Gastrocnemius medialis (tissue), 4 donors: ENCODE measurements at regions not wholly inside any gene's neighbourhood (a gene's known extent, or its start where the extent isn't known, plus 50 kb on each side); places are given as distances from the start of the nearest gene placed in this dataset.

ENCODE experiments used
- CTCF ChIP-seq, 5 experiments: fragments of 450-650 bp in 3 of 5; fragments of 200-600 bp in 2 of 5; sonication (generic) in 2 of 5; IDR thresholded peaks in 4 of 5; conservative IDR thresholded peaks in 1 of 5; 1 replicate in 4 of 5; 2 replicates in 1 of 5; pipeline ENCODE4 v1.5.1; 2016 to 2019; ENCODE audit warnings: antibody characterized with exemption in 5 of 5, mild to moderate bottlenecking in 3 of 5, moderate library complexity in 3 of 5
- POLR2A ChIP-seq, 2 donors: fragments of 450-650 bp; IDR thresholded peaks; one replicate each; pipeline ENCODE4 v1.6.1; 2017; ENCODE audit warnings: antibody characterized with exemption in 2 of 2, mild to moderate bottlenecking in 2 of 2, moderate library complexity in 2 of 2

GRCh38 chr12:20140751-20141150 is 227.6 kb upstream of the PDE3A start:
- TF ChIP-seq POLR2A (IDR thresholded peaks at IDR 0.05) (no peak), CTCF (IDR thresholded peaks at IDR 0.05 in 4 of 5, conservative IDR thresholded peaks at IDR 0.05 in 1 of 5) (no peak)
